ENCODE measurements at regions not wholly inside any gene's neighbourhood (a gene's known extent, or its start where the extent isn't known, plus 50 kb on each side); places are given as distances from the start of the nearest gene placed in this dataset.

- 51 to 69% methylated on average over 6 of the region's 6 CpGs for WGBS, 2 donors
Measured at GRCh38 chr3:102574355-102574754, 139.5 kb downstream of the ZPLD1 start.

DNA sequence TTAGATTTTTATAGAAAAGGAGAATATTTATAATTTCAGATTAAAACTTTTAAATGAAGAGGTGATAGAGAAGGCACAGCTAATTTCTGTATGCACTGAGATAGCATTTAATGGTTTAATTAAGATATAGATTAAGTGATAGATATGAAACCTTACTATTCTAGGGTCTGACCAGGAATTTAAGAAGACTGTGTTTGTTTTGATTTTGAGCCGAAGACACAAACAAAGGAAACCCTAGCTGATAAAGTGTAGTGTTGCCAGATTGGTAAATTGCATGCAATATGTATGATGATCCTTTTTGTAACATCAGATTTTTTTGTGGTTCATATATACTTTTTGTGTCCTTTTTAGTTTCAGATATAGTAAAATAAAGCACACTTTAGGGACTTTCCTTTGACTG is 141.8 kb downstream of the ZPLD1 start:
- H3K4me1 ChIP-seq, result no peaks in the 10 kb centered on the region
- H3K9me3 ChIP-seq, result no peaks in the 10 kb centered on the region
- H3K4me3 ChIP-seq, result no peak overlapping the region
- no peak for TF ChIP-seq CTCF (IDR thresholded peaks at IDR 0.05)
- TF ChIP-seq POLR2A (IDR thresholded peaks at IDR 0.05), result no peak
- H3K27ac ChIP-seq, result no peak overlapping the region
- H3K27me3 ChIP-seq, result no peaks in the 10 kb centered on the region
- H3K36me3 ChIP-seq (replicated peaks in 1 of 2; ENCODE audit: insufficient read depth in 1 of 2, low read depth in 2 of 2), result no peaks in the 10 kb centered on the region
- ATAC-seq (no peak), DNase-seq (no peak)
- 48 to 77% methylated on average over 1 of the region's 1 CpG for WGBS, 2 donors
- intact Hi-C loops (cut with DNase I), result no loop called here

More at GRCh38 chr3:102574355-102574754, 139.5 kb downstream of the ZPLD1 start:
- no peaks in the 10 kb centered on the region for H3K27me3 ChIP-seq
- no peaks in the 10 kb centered on the region for H3K36me3 ChIP-seq (replicated peaks in 1 of 2; ENCODE audit: insufficient read depth in 1 of 2, low read depth in 2 of 2)
- no peak for DNase-seq
- TF ChIP-seq POLR2A (IDR thresholded peaks at IDR 0.05), result no peak
- no peak for TF ChIP-seq CTCF (IDR thresholded peaks at IDR 0.05)
- no peak overlapping the region for H3K27ac ChIP-seq
- no peaks in the 10 kb centered on the region for H3K9me3 ChIP-seq
- no peaks in the 10 kb centered on the region for H3K4me1 ChIP-seq
- intact Hi-C loops (cut with DNase I), result no loop called here
- no peak for ATAC-seq
- no peak overlapping the region for H3K4me3 ChIP-seq

- no peaks in the 10 kb centered on the region for H3K9me3 ChIP-seq
- DNase-seq (no peak), ATAC-seq (no peak)
- no peaks in the 10 kb centered on the region for H3K27me3 ChIP-seq
- intact Hi-C loops (cut with DNase I), result no loop called here
- H3K36me3 ChIP-seq (replicated peaks in 1 of 2; ENCODE audit: insufficient read depth in 1 of 2, low read depth in 2 of 2), result no peaks in the 10 kb centered on the region
- no peak overlapping the region for H3K27ac ChIP-seq
- WGBS, 2 donors, result 95% methylated on average over 1 of the region's 1 CpG
- TF ChIP-seq POLR2A (IDR thresholded peaks at IDR 0.05) (no peak), CTCF (IDR thresholded peaks at IDR 0.05) (no peak)
- no peaks in the 10 kb centered on the region for H3K4me1 ChIP-seq
- H3K4me3 ChIP-seq, result no peak overlapping the region
Measured at GRCh38 chr3:102577082-102577789, 142.4 kb downstream of the ZPLD1 start.

GRCh38 chr3:102580760-102581159 is 145.9 kb downstream of the ZPLD1 start:
- Histone ChIP-seq H3K27ac (no peak overlapping the region), H3K9me3 (no peaks in the 10 kb centered on the region), H3K4me3 (no peak overlapping the region), H3K4me1 (no peaks in the 10 kb centered on the region), H3K27me3 (no peaks in the 10 kb centered on the region), H3K36me3 (replicated peaks in 1 of 2; ENCODE audit: insufficient read depth in 1 of 2, low read depth in 2 of 2) (no peaks in the 10 kb centered on the region)
- intact Hi-C loops (cut with DNase I), result no loop called here
- DNase-seq (no peak), ATAC-seq (no peak)
- TF ChIP-seq POLR2A (IDR thresholded peaks at IDR 0.05), result no peak
- TF ChIP-seq CTCF (IDR thresholded peaks at IDR 0.05), result no peak

DNA sequence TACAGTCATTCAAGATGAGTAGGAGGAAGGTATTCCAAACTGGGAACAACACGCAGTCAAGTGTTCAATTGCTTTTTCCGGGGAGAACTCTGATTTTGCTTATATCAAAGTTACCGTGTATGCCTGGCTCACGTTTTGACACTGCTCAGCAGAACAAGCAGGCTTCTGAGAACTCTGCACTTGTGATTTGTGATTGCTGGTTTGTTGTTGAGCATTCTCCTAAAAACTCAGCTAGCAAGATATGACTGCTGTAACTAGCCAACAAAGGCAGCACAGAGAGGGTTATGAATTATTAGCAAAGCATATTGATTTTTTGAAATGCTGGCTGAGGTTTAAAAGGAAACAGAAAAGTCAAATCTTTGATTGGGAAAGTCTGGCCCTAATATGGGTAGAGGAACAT is 151.7 kb downstream of the ZPLD1 start:
- H3K27ac ChIP-seq, result peak overlapping the region in 1 of 4 donors; percentile 15
- H3K4me1 ChIP-seq, result peaks cover 5% of the 10 kb centered on the region
- no peaks in the 10 kb centered on the region for H3K27me3 ChIP-seq
- H3K36me3 ChIP-seq (replicated peaks in 1 of 2; ENCODE audit: insufficient read depth in 1 of 2, low read depth in 2 of 2), result no peaks in the 10 kb centered on the region
- DNase-seq (no peak), ATAC-seq (peak; percentile 67)
- intact Hi-C loops (cut with DNase I), result no loop called here
- H3K4me3 ChIP-seq, result no peak overlapping the region
- 17 to 21% methylated on average over 4 of the region's 4 CpGs for WGBS, 2 donors
- TF ChIP-seq CTCF (IDR thresholded peaks at IDR 0.05), result no peak
- no peak for TF ChIP-seq POLR2A (IDR thresholded peaks at IDR 0.05)
- H3K9me3 ChIP-seq, result no peaks in the 10 kb centered on the region

Measured in body of pancreas (tissue), 4 donors.